ENCODE measurements at regions not wholly inside any gene's neighbourhood (a gene's known extent, or its start where the extent isn't known, plus 50 kb on each side); places are given as distances from the start of the nearest gene placed in this dataset.

GRCh38 chr2:100205174-100205573, 62.8 kb upstream of the AFF3 start:
- Histone ChIP-seq H3K27ac (ENCODE audit: low read depth, low read length, poor library complexity, severe bottlenecking) (no peak overlapping the region), H4K20me1 (ENCODE audit: insufficient read depth, low read length) (no peaks in the 10 kb centered on the region), H3K4me2 (ENCODE audit: low read length) (no peak overlapping the region), H3K9me2 (ENCODE audit: insufficient read depth, low read length) (no peaks in the 10 kb centered on the region), H3K9me3 (ENCODE audit: low read length) (no peaks in the 10 kb centered on the region), H3K36me3 (ENCODE audit: insufficient read depth, low read length) (no peaks in the 10 kb centered on the region), H2AFZ (ENCODE audit: low read length) (no peak overlapping the region), H3K4me3 (ENCODE audit: low read depth, low read length, poor library complexity, severe bottlenecking) (no peak overlapping the region), H3K79me2 (ENCODE audit: insufficient read depth, low read depth, low read length) (no peaks in the 10 kb centered on the region), H3K4me1 (ENCODE audit: insufficient read depth, low read length, poor library complexity, severe bottlenecking) (no peaks in the 10 kb centered on the region)
- ChIA-PET CTCF (ENCODE audit: unreplicated experiment) (no interaction called here), POLR2A (no interaction called here)
- no peak for DNase-seq (ENCODE audit: low spot score)
- no TSS peak for BruUV-seq (replicated peaks)
- intact Hi-C loops (cut with micrococcal nuclease; ENCODE audit: unreplicated experiment): no loop called here
- TF ChIP-seq EZH2phosphoT487 (IDR thresholded peaks at IDR 0.05; ENCODE audit: borderline replicate concordance, low read depth, low read length) (no peak), CTCF (conservative IDR thresholded peaks at IDR 0.05; ENCODE audit: low read length) (no peak)

GRCh38 chr2:100202567-100202966, 60.2 kb upstream of the AFF3 start:
- no peak for DNase-seq (ENCODE audit: low spot score)
- TF ChIP-seq CTCF (conservative IDR thresholded peaks at IDR 0.05; ENCODE audit: low read length) (no peak), EZH2phosphoT487 (IDR thresholded peaks at IDR 0.05; ENCODE audit: borderline replicate concordance, low read depth, low read length) (no peak)
- no peak overlapping the region for H2AFZ ChIP-seq (ENCODE audit: low read length)
- H3K4me2 ChIP-seq (ENCODE audit: low read length): no peak overlapping the region
- no peak overlapping the region for H3K4me3 ChIP-seq (ENCODE audit: low read depth, low read length, poor library complexity, severe bottlenecking)
- H3K36me3 ChIP-seq (ENCODE audit: insufficient read depth, low read length): no peaks in the 10 kb centered on the region
- BruUV-seq (replicated peaks): no TSS peak
- H3K9me3 ChIP-seq (ENCODE audit: low read length): no peaks in the 10 kb centered on the region
- no peak overlapping the region for H3K27ac ChIP-seq (ENCODE audit: low read depth, low read length, poor library complexity, severe bottlenecking)
- intact Hi-C loops (cut with micrococcal nuclease; ENCODE audit: unreplicated experiment): no loop called here
- ChIA-PET CTCF (ENCODE audit: unreplicated experiment) (no interaction called here), POLR2A (interaction anchor here (1.0 kb wide), 1 partner anchor 28 kb away, joined by 4 read pairs; no protein-coding TSS in a partner anchor)
- no peaks in the 10 kb centered on the region for H3K4me1 ChIP-seq (ENCODE audit: insufficient read depth, low read length, poor library complexity, severe bottlenecking)
- no peaks in the 10 kb centered on the region for H4K20me1 ChIP-seq (ENCODE audit: insufficient read depth, low read length)
- no peaks in the 10 kb centered on the region for H3K79me2 ChIP-seq (ENCODE audit: insufficient read depth, low read depth, low read length)
- H3K9me2 ChIP-seq (ENCODE audit: insufficient read depth, low read length): no peaks in the 10 kb centered on the region

DNA sequence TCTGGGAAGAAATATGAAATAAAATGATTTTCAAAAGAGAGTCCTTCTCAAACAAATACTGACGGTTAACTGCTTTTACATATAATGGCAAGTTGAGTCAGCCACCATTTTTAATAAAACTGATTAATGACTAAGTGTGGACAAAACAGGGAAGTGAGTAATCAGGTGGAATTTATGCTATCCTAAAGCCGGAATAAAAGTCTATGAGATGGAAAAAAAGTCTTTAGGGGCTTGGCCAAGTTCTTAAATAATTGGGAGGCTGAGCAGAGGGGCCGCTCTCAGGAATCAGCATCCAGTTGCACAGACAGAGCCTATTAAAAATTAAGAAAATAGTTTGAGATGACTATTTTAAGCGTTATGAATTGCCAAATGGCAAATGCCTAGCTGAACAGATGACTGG, 58.6 kb upstream of the AFF3 start:
- TF ChIP-seq CTCF (conservative IDR thresholded peaks at IDR 0.05; ENCODE audit: low read length) (no peak), EZH2phosphoT487 (IDR thresholded peaks at IDR 0.05; ENCODE audit: borderline replicate concordance, low read depth, low read length) (no peak)
- DNase-seq (ENCODE audit: low spot score): no peak
- intact Hi-C loops (cut with micrococcal nuclease; ENCODE audit: unreplicated experiment): no loop called here
- Histone ChIP-seq H3K9me2 (ENCODE audit: insufficient read depth, low read length) (no peaks in the 10 kb centered on the region), H3K4me2 (ENCODE audit: low read length) (no peak overlapping the region), H4K20me1 (ENCODE audit: insufficient read depth, low read length) (no peaks in the 10 kb centered on the region), H3K36me3 (ENCODE audit: insufficient read depth, low read length) (no peaks in the 10 kb centered on the region), H3K79me2 (ENCODE audit: insufficient read depth, low read depth, low read length) (no peaks in the 10 kb centered on the region), H3K9me3 (ENCODE audit: low read length) (no peaks in the 10 kb centered on the region), H2AFZ (ENCODE audit: low read length) (no peak overlapping the region), H3K4me1 (ENCODE audit: insufficient read depth, low read length, poor library complexity, severe bottlenecking) (no peaks in the 10 kb centered on the region), H3K27ac (ENCODE audit: low read depth, low read length, poor library complexity, severe bottlenecking) (no peak overlapping the region), H3K4me3 (ENCODE audit: low read depth, low read length, poor library complexity, severe bottlenecking) (no peak overlapping the region)
- CTCF ChIA-PET (ENCODE audit: unreplicated experiment): no interaction called here
- POLR2A ChIA-PET: interaction anchor here (1.4 kb wide), 1 partner anchor 20 kb away, joined by 7 read pairs; no protein-coding TSS in a partner anchor
- BruUV-seq (replicated peaks): no TSS peak

All from OCI-LY7 (cell line).